ENCODE measurements at regions not wholly inside any gene's neighbourhood (a gene's known extent, or its start where the extent isn't known, plus 50 kb on each side); places are given as distances from the start of the nearest gene placed in this dataset.

DNA sequence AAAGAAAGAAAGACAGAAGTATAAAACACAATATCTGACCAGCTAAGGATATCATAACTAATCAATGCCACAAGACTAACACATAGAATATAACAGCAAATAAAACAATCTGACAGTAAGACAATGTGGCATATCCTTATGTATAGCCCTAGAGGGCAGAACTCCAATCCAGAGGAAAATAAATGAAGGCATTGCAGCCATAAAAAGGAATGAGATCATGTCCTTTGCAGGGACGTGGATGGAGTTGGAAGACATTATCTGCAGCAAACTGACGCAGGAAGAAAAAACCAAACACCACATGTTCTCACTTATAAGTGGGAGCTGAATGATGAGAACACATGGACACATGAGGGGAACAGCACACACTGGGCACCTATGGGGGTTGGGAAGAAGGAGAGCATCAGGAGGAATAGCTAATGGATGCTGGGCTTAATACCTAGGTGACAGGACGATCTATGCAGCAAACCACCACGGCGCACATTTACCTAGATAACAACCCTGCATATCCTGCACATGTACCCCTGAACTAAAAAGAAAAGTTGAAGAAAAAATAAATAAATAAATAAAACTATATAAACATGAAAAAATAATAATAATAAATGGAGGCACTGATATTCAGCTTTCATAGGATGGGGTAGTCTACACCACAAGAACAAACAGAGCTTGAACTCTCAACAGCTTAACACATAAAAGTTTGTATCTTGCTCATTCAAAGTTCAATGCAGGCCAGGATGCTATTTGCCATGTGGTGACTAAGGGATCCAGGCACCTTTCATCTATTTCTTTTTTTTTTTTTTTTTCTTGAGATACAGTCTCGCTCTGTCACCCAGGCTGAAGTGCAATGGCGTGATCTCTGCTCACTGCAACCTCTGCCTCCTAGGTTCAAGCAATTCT is 66.1 kb upstream of the KAT6B start:
- no peaks in the 10 kb centered on the region for H3K36me3 ChIP-seq (ENCODE audit: control insufficient read depth, insufficient read depth, low read length)
- ATAC-seq = no peak
- H3K27ac ChIP-seq (ENCODE audit: extremely low read depth, low read depth, low read length) = no peak overlapping the region
- no peak overlapping the region for H3K4me2 ChIP-seq (ENCODE audit: insufficient read depth, low read length)
- no peaks in the 10 kb centered on the region for H3K4me1 ChIP-seq (replicated peaks in 1 of 2; ENCODE audit: control insufficient read depth in 2 of 2, insufficient read depth in 2 of 2, low read length in 2 of 2)
- no peaks in the 10 kb centered on the region for H4K20me1 ChIP-seq (replicated peaks; ENCODE audit: control insufficient read depth, insufficient read depth, low read length)
- intact Hi-C loops (cut with micrococcal nuclease) (no loop called here), in situ Hi-C loops (cut with MboI) (no loop called here)
- peaks cover 35 to 61% of the 10 kb centered on the region in 2 experiments for H3K27me3 ChIP-seq (ENCODE audit: control insufficient read depth in 2 of 2, insufficient read depth in 2 of 2, low read length in 2 of 2)
- H3K79me2 ChIP-seq (ENCODE audit: control insufficient read depth, insufficient read depth, low read length) = no peaks in the 10 kb centered on the region
- no peak overlapping the region for H3K4me3 ChIP-seq
- BruUV-seq (replicated peaks) = no TSS peak
- 6% methylated on average over 6 of the region's 7 CpGs for WGBS (ENCODE audit: insufficient coverage, low coverage, missing lambda C conversion rate)
- peak; percentile 11 for FAIRE-seq
- no peak overlapping the region for H2AFZ ChIP-seq (ENCODE audit: low read depth, low read length)
- ChIA-PET POLR2A (interaction anchor here (0.6 to 1.4 kb wide), 4 partner anchors 9 to 1888 kb away, joined by 3 to 4 read pairs (median 4); no protein-coding TSS in a partner anchor), CTCF (ENCODE audit: low intra/inter-chr PET ratio) (no interaction called here)
- DNase-seq (ENCODE audit: extremely low read depth in 1 of 4, low spot score in 3 of 4) = no peak
- no peaks in the 10 kb centered on the region for H3K9me3 ChIP-seq (replicated peaks; ENCODE audit: control insufficient read depth, insufficient read depth, low read depth, low read length)
- no peak overlapping the region for H3K9ac ChIP-seq (ENCODE audit: insufficient read depth in 1 of 2, low read depth in 2 of 2, low read length in 2 of 2)
- H3K9me1 ChIP-seq (ENCODE audit: control insufficient read depth, insufficient read depth, low read length) = no peaks in the 10 kb centered on the region
- TF ChIP-seq WHSC1 (IDR thresholded peaks at IDR 0.05; ENCODE audit: low read length) (no peak), ZNF785 (CRISPR knock-in tag; IDR thresholded peaks at IDR 0.05) (no peak), KLF13 (tag; IDR thresholded peaks at IDR 0.05; ENCODE audit: borderline replicate concordance, low read depth) (no peak), ZZZ3 (IDR thresholded peaks at IDR 0.05) (no peak), CXXC5 (CRISPR knock-in tag; IDR thresholded peaks at IDR 0.05) (no peak), DDX20 (tag; IDR thresholded peaks at IDR 0.05; ENCODE audit: low read depth) (no peak), ZC3H8 (IDR thresholded peaks at IDR 0.05) (no peak), MCM7 (IDR thresholded peaks at IDR 0.05) (no peak), KAT8 (IDR thresholded peaks at IDR 0.05; ENCODE audit: low read depth) (no peak), ERF (CRISPR knock-in tag; IDR thresholded peaks at IDR 0.05) (no peak), ZNF184 (CRISPR knock-in tag; IDR thresholded peaks at IDR 0.05) (no peak), SMAD3 (CRISPR knock-in tag; conservative IDR thresholded peaks at IDR 0.05) (no peak)
- TF ChIP-seq, protein P1, sequence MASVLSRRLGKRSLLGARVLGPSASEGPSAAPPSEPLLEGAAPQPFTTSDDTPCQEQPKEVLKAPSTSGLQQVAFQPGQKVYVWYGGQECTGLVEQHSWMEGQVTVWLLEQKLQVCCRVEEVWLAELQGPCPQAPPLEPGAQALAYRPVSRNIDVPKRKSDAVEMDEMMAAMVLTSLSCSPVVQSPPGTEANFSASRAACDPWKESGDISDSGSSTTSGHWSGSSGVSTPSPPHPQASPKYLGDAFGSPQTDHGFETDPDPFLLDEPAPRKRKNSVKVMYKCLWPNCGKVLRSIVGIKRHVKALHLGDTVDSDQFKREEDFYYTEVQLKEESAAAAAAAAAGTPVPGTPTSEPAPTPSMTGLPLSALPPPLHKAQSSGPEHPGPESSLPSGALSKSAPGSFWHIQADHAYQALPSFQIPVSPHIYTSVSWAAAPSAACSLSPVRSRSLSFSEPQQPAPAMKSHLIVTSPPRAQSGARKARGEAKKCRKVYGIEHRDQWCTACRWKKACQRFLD (CRISPR knock-in tag; IDR thresholded peaks at IDR 0.05) = no peak
- TF ChIP-seq, protein P2, sequence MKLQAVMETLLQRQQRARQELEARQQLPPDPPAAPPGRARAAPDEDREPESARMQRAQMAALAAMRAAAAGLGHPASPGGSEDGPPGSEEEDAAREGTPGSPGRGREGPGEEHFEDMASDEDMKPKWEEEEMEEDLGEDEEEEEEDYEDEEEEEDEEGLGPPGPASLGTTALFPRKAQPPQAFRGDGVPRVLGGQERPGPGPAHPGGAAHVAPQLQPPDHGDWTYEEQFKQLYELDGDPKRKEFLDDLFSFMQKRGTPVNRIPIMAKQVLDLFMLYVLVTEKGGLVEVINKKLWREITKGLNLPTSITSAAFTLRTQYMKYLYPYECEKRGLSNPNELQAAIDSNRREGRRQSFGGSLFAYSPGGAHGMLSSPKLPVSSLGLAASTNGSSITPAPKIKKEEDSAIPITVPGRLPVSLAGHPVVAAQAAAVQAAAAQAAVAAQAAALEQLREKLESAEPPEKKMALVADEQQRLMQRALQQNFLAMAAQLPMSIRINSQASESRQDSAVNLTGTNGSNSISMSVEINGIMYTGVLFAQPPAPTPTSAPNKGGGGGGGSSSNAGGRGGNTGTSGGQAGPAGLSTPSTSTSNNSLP (IDR thresholded peaks at IDR 0.05; ENCODE audit: borderline replicate concordance, low read depth, low read length) = no peak
- TF ChIP-seq, protein P3, sequence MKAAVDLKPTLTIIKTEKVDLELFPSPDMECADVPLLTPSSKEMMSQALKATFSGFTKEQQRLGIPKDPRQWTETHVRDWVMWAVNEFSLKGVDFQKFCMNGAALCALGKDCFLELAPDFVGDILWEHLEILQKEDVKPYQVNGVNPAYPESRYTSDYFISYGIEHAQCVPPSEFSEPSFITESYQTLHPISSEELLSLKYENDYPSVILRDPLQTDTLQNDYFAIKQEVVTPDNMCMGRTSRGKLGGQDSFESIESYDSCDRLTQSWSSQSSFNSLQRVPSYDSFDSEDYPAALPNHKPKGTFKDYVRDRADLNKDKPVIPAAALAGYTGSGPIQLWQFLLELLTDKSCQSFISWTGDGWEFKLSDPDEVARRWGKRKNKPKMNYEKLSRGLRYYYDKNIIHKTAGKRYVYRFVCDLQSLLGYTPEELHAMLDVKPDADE (conservative IDR thresholded peaks at IDR 0.05; ENCODE audit: control insufficient read depth, low read depth, low read length) = no peak
- TF ChIP-seq, protein P4, sequence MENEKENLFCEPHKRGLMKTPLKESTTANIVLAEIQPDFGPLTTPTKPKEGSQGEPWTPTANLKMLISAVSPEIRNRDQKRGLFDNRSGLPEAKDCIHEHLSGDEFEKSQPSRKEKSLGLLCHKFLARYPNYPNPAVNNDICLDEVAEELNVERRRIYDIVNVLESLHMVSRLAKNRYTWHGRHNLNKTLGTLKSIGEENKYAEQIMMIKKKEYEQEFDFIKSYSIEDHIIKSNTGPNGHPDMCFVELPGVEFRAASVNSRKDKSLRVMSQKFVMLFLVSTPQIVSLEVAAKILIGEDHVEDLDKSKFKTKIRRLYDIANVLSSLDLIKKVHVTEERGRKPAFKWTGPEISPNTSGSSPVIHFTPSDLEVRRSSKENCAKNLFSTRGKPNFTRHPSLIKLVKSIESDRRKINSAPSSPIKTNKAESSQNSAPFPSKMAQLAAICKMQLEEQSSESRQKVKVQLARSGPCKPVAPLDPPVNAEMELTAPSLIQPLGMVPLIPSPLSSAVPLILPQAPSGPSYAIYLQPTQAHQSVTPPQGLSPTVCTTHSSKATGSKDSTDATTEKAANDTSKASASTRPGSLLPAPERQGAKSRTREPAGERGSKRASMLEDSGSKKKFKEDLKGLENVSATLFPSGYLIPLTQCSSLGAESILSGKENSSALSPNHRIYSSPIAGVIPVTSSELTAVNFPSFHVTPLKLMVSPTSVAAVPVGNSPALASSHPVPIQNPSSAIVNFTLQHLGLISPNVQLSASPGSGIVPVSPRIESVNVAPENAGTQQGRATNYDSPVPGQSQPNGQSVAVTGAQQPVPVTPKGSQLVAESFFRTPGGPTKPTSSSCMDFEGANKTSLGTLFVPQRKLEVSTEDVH (IDR thresholded peaks at IDR 0.05; ENCODE audit: low read depth, partially characterized antibody) = no peak
